Activated B cell treated with CpG ODN at 0.5 μM for 24 hours (primary cell): ENCODE measurements at regions not wholly inside any gene's neighbourhood (a gene's known extent, or its start where the extent isn't known, plus 50 kb on each side); places are given as distances from the start of the nearest gene placed in this dataset.

Source experiments
- ATAC-seq: fragments of 200-7000 bp; cut with Tn5 transposase; one replicate; pipeline ENCODE4 v1.10.0; 2021; ENCODE audit warnings: low read depth, mild to moderate bottlenecking, moderate library complexity
- CTCF ChIA-PET: fragments of 350-600 bp; sonication (Branson Sonifier 250); formaldehyde crosslinking; loops from one replicate; lab custom pipeline; 2021; ENCODE audit warnings: antibody characterized with exemption; lab: Charles Lee
- POLR2A ChIA-PET: fragments of 350-600 bp; sonication (Branson Sonifier 250); formaldehyde crosslinking; loops from one replicate; lab custom pipeline; 2021; ENCODE audit warnings: antibody characterized with exemption; lab: Charles Lee
- DNase-seq: peaks from one replicate; pipeline ENCODE4 v3.0.0; 2022
- H3K27ac Mint-ChIP-seq: one replicate; pipeline ENCODE4 v1.8.0; 2020; ENCODE audit warnings: mixed read lengths
- H3K27me3 Mint-ChIP-seq: one replicate; pipeline ENCODE4 v1.8.0; 2021; ENCODE audit warnings: mixed read lengths
- H3K36me3 Mint-ChIP-seq: one replicate; pipeline ENCODE4 v1.8.0; 2021; ENCODE audit warnings: low read depth, mixed read lengths
- H3K4me1 Mint-ChIP-seq: one replicate; pipeline ENCODE4 v1.8.0; 2021; ENCODE audit warnings: mixed read lengths
- H3K4me3 Mint-ChIP-seq: one replicate; pipeline ENCODE4 v1.8.0; 2020; ENCODE audit warnings: mild to moderate bottlenecking, mixed read lengths
- H3K9me3 Mint-ChIP-seq: one replicate; pipeline ENCODE4 v1.8.0; 2020; ENCODE audit warnings: mixed read lengths
- CTCF ChIP-seq: fragments of 200-600 bp; IDR thresholded peaks from one replicate; pipeline ENCODE4 v1.8.0; 2022; ENCODE audit warnings: antibody characterized with exemption, mild to moderate bottlenecking
- intact Hi-C: fragments of 100-400 bp; cut with micrococcal nuclease; formaldehyde crosslinking; loops from one replicate; pipeline ENCODE4 v1.15.1; 2024

- ChIA-PET POLR2A (no interaction called here), CTCF (no interaction called here)
- H3K27me3 Mint-ChIP-seq, result no peaks in the 10 kb centered on the region
- TF ChIP-seq CTCF, result no peak
- H3K4me3 Mint-ChIP-seq, result no peak overlapping the region
- H3K27ac Mint-ChIP-seq, result no peak overlapping the region
- DNase-seq, result no peak
- H3K36me3 Mint-ChIP-seq, result no peaks in the 10 kb centered on the region
- peaks cover 5% of the 10 kb centered on the region for H3K4me1 Mint-ChIP-seq
- no peak for ATAC-seq
- H3K9me3 Mint-ChIP-seq, result no peaks in the 10 kb centered on the region
- intact Hi-C loops, result no loop called here
Observed at GRCh38 chr12:13596714-13597113, 384.7 kb downstream of the GRIN2B start.

- DNase-seq, result no peak
- TF ChIP-seq CTCF, result no peak
- no peaks in the 10 kb centered on the region for H3K27me3 Mint-ChIP-seq
- H3K36me3 Mint-ChIP-seq, result no peaks in the 10 kb centered on the region
- no peak overlapping the region for H3K4me3 Mint-ChIP-seq
- intact Hi-C loops, result no loop called here
- CTCF ChIA-PET, result no interaction called here
- POLR2A ChIA-PET, result no interaction called here
- no peaks in the 10 kb centered on the region for H3K9me3 Mint-ChIP-seq
- no peak overlapping the region for H3K27ac Mint-ChIP-seq
- H3K4me1 Mint-ChIP-seq, result peaks cover 5% of the 10 kb centered on the region
- no peak for ATAC-seq
Observed at GRCh38 chr12:13595536-13596443, 385.6 kb downstream of the GRIN2B start.

GRCh38 chr12:13594731-13595514 is 386.5 kb downstream of the GRIN2B start:
- intact Hi-C loops, result loop anchor here (5.0 kb wide), 1 partner anchor 58 kb away; no protein-coding TSS in a partner anchor
- Mint-ChIP-seq H3K4me3 (no peak overlapping the region), H3K27me3 (no peaks in the 10 kb centered on the region), H3K36me3 (no peaks in the 10 kb centered on the region), H3K27ac (no peak overlapping the region), H3K4me1 (peaks cover 5% of the 10 kb centered on the region), H3K9me3 (no peaks in the 10 kb centered on the region)
- ChIA-PET POLR2A (no interaction called here), CTCF (no interaction called here)
- no peak for ATAC-seq
- no peak for DNase-seq
- no peak for TF ChIP-seq CTCF

GRCh38 chr12:13592063-13592942 is 389.1 kb downstream of the GRIN2B start:
- H3K4me3 Mint-ChIP-seq, result no peak overlapping the region
- POLR2A ChIA-PET, result no interaction called here
- ATAC-seq, result no peak

More at GRCh38 chr12:13592063-13592942, 389.1 kb downstream of the GRIN2B start:
- Mint-ChIP-seq H3K36me3 (no peaks in the 10 kb centered on the region), H3K27me3 (no peaks in the 10 kb centered on the region), H3K4me1 (peaks cover 14% of the 10 kb centered on the region), H3K27ac (no peak overlapping the region), H3K9me3 (no peaks in the 10 kb centered on the region)
- TF ChIP-seq CTCF, result no peak
- CTCF ChIA-PET, result no interaction called here
- no peak for DNase-seq
- intact Hi-C loops, result loop anchor here (5.0 kb wide), 1 partner anchor 55 kb away; no protein-coding TSS in a partner anchor
